Activated CD8-positive, alpha-beta memory T cell treated with anti-CD3 and anti-CD28 coated beads, Interleukin-2, amount 10 ng/mL, durations not matched to agents 7 days and 5 days (primary cell): ENCODE measurements at regions not wholly inside any gene's neighbourhood (a gene's known extent, or its start where the extent isn't known, plus 50 kb on each side); places are given as distances from the start of the nearest gene placed in this dataset.

Experiments used
- ATAC-seq: fragments of 150-1000 bp; cut with Tn5 transposase; one replicate; pipeline ENCODE4 v1.10.0; 2021; ENCODE audit warnings: moderate library complexity
- CTCF ChIA-PET: fragments of 350-600 bp; sonication (Branson Sonifier 250); formaldehyde crosslinking; loops from one replicate; lab custom pipeline; 2021; ENCODE audit warnings: antibody characterized with exemption; lab: Charles Lee
- DNase-seq: peaks from one replicate; pipeline ENCODE4 v3.0.0-alpha.2; 2020
- H3K27ac Mint-ChIP-seq: one replicate; pipeline ENCODE4 v1.8.0; 2021; ENCODE audit warnings: mild to moderate bottlenecking, mixed read lengths
- H3K27me3 Mint-ChIP-seq: one replicate; pipeline ENCODE4 v1.8.0; 2021; ENCODE audit warnings: mixed read lengths
- H3K36me3 Mint-ChIP-seq: one replicate; pipeline ENCODE4 v1.8.0; 2021; ENCODE audit warnings: mild to moderate bottlenecking, mixed read lengths
- H3K4me1 Mint-ChIP-seq: one replicate; pipeline ENCODE4 v1.8.0; 2021; ENCODE audit warnings: mixed read lengths
- H3K4me3 Mint-ChIP-seq: one replicate; pipeline ENCODE4 v1.8.0; 2021; ENCODE audit warnings: mild to moderate bottlenecking, moderate library complexity, mixed read lengths
- H3K9me3 Mint-ChIP-seq: one replicate; pipeline ENCODE4 v1.8.0; 2022; ENCODE audit warnings: low read depth, mixed read lengths

GRCh38 chr7:18399436-18400235 lies 95.9 kb upstream of the HDAC9 start:
- DNase-seq, result no peak
- Mint-ChIP-seq H3K36me3 (no peaks in the 10 kb centered on the region), H3K4me1 (no peaks in the 10 kb centered on the region), H3K27ac (no peak overlapping the region), H3K27me3 (no peaks in the 10 kb centered on the region), H3K4me3 (no peak overlapping the region), H3K9me3 (no peaks in the 10 kb centered on the region)
- CTCF ChIA-PET, result no interaction called here
- no peak for ATAC-seq

DNA sequence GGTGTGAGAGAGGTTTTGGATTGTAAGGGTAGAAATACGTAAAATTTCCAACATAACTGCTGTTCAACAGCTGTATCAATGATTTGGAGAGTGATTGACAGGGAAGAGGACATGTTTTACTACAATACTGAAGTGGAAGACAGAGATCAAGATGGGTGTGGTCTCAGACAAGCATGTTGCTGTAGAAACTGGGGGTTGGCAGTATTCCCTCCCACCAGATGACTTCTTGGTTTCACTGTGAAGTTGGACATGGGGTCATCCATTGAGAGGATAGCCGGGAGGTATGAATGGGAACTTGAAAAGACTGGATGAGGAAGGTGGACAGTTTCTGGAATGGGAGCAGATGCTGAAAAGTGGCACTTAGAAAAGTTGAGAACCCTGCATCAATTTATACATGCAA lies 95.3 kb upstream of the HDAC9 start:
- CTCF ChIA-PET, result no interaction called here
- no peaks in the 10 kb centered on the region for H3K4me1 Mint-ChIP-seq
- ATAC-seq (no peak), DNase-seq (no peak)
- no peaks in the 10 kb centered on the region for H3K9me3 Mint-ChIP-seq
- H3K27me3 Mint-ChIP-seq, result no peaks in the 10 kb centered on the region
- no peaks in the 10 kb centered on the region for H3K36me3 Mint-ChIP-seq
- no peak overlapping the region for H3K4me3 Mint-ChIP-seq
- H3K27ac Mint-ChIP-seq, result no peak overlapping the region

- H3K27ac Mint-ChIP-seq, result no peak overlapping the region
- DNase-seq (no peak), ATAC-seq (no peak)
- CTCF ChIA-PET, result no interaction called here
- no peaks in the 10 kb centered on the region for H3K36me3 Mint-ChIP-seq
- no peaks in the 10 kb centered on the region for H3K9me3 Mint-ChIP-seq
- no peaks in the 10 kb centered on the region for H3K4me1 Mint-ChIP-seq
- no peak overlapping the region for H3K4me3 Mint-ChIP-seq
- no peaks in the 10 kb centered on the region for H3K27me3 Mint-ChIP-seq
Observed at GRCh38 chr7:18400726-18401125, 94.8 kb upstream of the HDAC9 start.

DNA sequence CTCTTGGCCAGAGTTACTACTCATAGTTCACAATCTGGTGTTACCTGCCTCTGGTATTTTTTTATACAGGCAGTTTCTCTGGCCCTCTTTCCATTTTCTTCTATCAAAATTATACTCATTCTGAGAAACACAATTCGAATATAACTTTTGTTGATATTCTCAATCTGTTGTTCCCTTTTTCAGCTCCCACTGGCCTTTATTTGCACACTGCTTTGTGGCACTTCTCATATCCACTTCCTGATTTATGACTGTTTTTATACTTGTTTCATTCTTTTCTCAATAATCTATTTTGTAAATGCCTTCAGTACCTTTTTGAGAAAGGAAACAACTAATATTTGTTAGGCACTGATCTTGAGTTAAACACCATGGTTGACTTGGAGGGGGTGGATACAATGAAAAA lies 93.8 kb upstream of the HDAC9 start:
- no peak for DNase-seq
- Mint-ChIP-seq H3K9me3 (no peaks in the 10 kb centered on the region), H3K27ac (no peak overlapping the region), H3K4me3 (no peak overlapping the region), H3K27me3 (no peaks in the 10 kb centered on the region), H3K36me3 (no peaks in the 10 kb centered on the region), H3K4me1 (no peaks in the 10 kb centered on the region)
- no peak for ATAC-seq
- CTCF ChIA-PET, result no interaction called here

GRCh38 chr7:18402488-18403183 lies 92.9 kb upstream of the HDAC9 start:
- no peak for ATAC-seq
- CTCF ChIA-PET, result no interaction called here
- no peaks in the 10 kb centered on the region for H3K4me1 Mint-ChIP-seq
- no peaks in the 10 kb centered on the region for H3K27me3 Mint-ChIP-seq
- no peaks in the 10 kb centered on the region for H3K36me3 Mint-ChIP-seq
- no peak overlapping the region for H3K27ac Mint-ChIP-seq
- no peak for DNase-seq
- no peaks in the 10 kb centered on the region for H3K9me3 Mint-ChIP-seq
- H3K4me3 Mint-ChIP-seq, result no peak overlapping the region

DNA sequence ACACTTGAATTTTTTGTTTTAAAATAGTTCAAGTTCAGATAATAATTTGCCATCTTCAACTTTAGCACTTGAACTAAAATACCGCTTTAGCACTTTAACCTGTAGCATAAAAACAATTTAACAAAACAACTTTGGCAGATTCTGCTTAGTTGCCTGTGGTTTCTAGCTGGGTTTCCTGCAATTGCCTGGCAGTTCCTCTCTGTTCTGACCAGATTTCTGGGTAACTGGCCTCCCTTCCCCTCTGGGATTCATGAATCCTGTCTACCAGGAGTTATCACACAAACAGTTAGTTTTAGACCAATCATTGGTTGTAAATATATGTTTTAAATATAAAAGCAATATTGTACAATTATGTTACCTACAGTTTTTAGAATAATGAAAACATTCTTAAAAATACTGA lies 89.8 kb upstream of the HDAC9 start:
- H3K36me3 Mint-ChIP-seq, result no peaks in the 10 kb centered on the region
- H3K27ac Mint-ChIP-seq, result no peak overlapping the region
- no peaks in the 10 kb centered on the region for H3K4me1 Mint-ChIP-seq
- DNase-seq, result no peak
- H3K9me3 Mint-ChIP-seq, result no peaks in the 10 kb centered on the region
- no peak overlapping the region for H3K4me3 Mint-ChIP-seq
- no peak for ATAC-seq
- no peaks in the 10 kb centered on the region for H3K27me3 Mint-ChIP-seq
- CTCF ChIA-PET, result no interaction called here

DNA sequence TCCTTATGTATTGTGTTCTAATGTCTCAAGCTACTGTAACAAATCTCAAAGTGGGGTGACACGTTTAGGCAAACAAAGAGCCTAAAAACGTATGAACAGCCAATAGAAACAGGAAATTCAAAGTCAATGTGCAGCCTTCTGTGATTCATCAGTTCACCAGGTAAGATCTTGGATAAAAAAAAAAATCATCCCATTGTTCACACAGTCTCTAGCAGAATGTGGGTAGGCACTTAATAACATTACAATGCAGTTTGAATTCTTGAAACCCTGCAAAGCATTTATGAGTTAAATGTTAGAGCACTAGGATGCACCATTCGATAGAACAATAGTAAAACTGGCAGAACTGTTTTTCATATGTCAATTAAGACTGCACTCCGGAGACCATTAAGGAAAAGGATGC lies 88.2 kb upstream of the HDAC9 start:
- H3K27ac Mint-ChIP-seq, result no peak overlapping the region
- no peak for ATAC-seq
- CTCF ChIA-PET, result no interaction called here
- H3K4me1 Mint-ChIP-seq, result no peaks in the 10 kb centered on the region
- no peaks in the 10 kb centered on the region for H3K9me3 Mint-ChIP-seq
- H3K36me3 Mint-ChIP-seq, result no peaks in the 10 kb centered on the region
- DNase-seq, result no peak
- no peak overlapping the region for H3K4me3 Mint-ChIP-seq
- no peaks in the 10 kb centered on the region for H3K27me3 Mint-ChIP-seq

GRCh38 chr7:18408461-18408860 lies 87.1 kb upstream of the HDAC9 start:
- no peak for ATAC-seq
- no peaks in the 10 kb centered on the region for H3K9me3 Mint-ChIP-seq
- no peak overlapping the region for H3K4me3 Mint-ChIP-seq
- CTCF ChIA-PET, result no interaction called here
- no peaks in the 10 kb centered on the region for H3K27me3 Mint-ChIP-seq
- no peaks in the 10 kb centered on the region for H3K36me3 Mint-ChIP-seq
- no peaks in the 10 kb centered on the region for H3K4me1 Mint-ChIP-seq
- DNase-seq, result no peak
- no peak overlapping the region for H3K27ac Mint-ChIP-seq

DNA sequence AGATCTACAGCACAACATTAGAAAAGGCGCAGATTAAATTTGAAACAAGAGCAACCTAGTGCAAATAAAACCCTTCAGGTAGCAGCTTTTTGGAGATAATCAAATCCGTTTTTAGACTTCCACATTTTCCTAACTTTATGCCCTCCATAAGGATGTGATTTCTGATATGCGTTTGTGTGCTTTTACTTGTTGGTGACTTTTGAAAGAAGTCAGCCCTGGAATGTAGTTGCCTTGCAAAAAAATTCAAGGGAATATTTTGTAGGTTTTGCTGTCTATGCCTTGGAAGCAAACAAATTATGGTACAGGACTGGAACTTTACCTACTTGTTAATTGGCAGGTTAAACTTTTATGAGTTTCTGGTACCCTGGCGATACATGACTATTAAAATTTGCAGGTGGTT lies 86.7 kb upstream of the HDAC9 start:
- Mint-ChIP-seq H3K9me3 (no peaks in the 10 kb centered on the region), H3K4me3 (no peak overlapping the region), H3K27ac (no peak overlapping the region), H3K27me3 (no peaks in the 10 kb centered on the region), H3K36me3 (no peaks in the 10 kb centered on the region), H3K4me1 (no peaks in the 10 kb centered on the region)
- DNase-seq, result no peak
- no peak for ATAC-seq
- CTCF ChIA-PET, result no interaction called here

- CTCF ChIA-PET, result no interaction called here
- no peak for ATAC-seq
- Mint-ChIP-seq H3K27me3 (no peaks in the 10 kb centered on the region), H3K4me3 (no peak overlapping the region), H3K4me1 (no peaks in the 10 kb centered on the region), H3K36me3 (no peaks in the 10 kb centered on the region), H3K9me3 (no peaks in the 10 kb centered on the region), H3K27ac (no peak overlapping the region)
- no peak for DNase-seq
Observed at GRCh38 chr7:18413447-18413846, 82.1 kb upstream of the HDAC9 start.

DNA sequence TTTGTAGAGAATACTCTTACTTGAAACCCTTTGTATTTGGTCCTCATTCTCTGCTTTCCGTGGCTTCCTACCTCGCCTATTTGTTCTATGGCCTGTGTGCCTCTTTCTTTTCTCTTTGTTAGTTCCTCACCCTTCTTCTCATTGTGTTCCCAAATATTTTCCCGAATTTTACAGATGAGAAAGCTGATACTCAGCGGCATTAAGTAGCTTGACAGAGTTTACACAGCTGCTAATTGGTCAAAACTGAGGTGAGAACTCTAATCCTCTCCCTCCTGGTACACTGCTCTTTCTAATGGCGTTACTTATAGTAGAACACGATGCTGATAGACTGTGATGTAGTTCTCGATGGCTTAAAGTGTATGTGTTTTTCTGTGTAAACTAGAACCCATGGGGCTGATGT lies 80.7 kb upstream of the HDAC9 start:
- Mint-ChIP-seq H3K27me3 (no peaks in the 10 kb centered on the region), H3K36me3 (no peaks in the 10 kb centered on the region), H3K4me1 (no peaks in the 10 kb centered on the region), H3K9me3 (no peaks in the 10 kb centered on the region), H3K4me3 (no peak overlapping the region), H3K27ac (no peak overlapping the region)
- no peak for ATAC-seq
- DNase-seq, result no peak
- CTCF ChIA-PET, result no interaction called here

GRCh38 chr7:18416988-18417387 lies 78.6 kb upstream of the HDAC9 start:
- H3K27ac Mint-ChIP-seq, result no peak overlapping the region
- peaks cover 1% of the 10 kb centered on the region for H3K4me1 Mint-ChIP-seq
- DNase-seq (no peak), ATAC-seq (no peak)
- CTCF ChIA-PET, result no interaction called here
- no peaks in the 10 kb centered on the region for H3K9me3 Mint-ChIP-seq
- H3K36me3 Mint-ChIP-seq, result no peaks in the 10 kb centered on the region
- no peaks in the 10 kb centered on the region for H3K27me3 Mint-ChIP-seq
- H3K4me3 Mint-ChIP-seq, result no peak overlapping the region

GRCh38 chr7:18419456-18419855 lies 76.1 kb upstream of the HDAC9 start:
- no peak for DNase-seq
- H3K9me3 Mint-ChIP-seq, result no peaks in the 10 kb centered on the region
- no peaks in the 10 kb centered on the region for H3K36me3 Mint-ChIP-seq
- no peak overlapping the region for H3K4me3 Mint-ChIP-seq
- peaks cover 1% of the 10 kb centered on the region for H3K4me1 Mint-ChIP-seq
- H3K27ac Mint-ChIP-seq, result no peak overlapping the region
- no peaks in the 10 kb centered on the region for H3K27me3 Mint-ChIP-seq
- CTCF ChIA-PET, result no interaction called here
- ATAC-seq, result no peak

GRCh38 chr7:18420108-18420507 lies 75.4 kb upstream of the HDAC9 start:
- no peaks in the 10 kb centered on the region for H3K27me3 Mint-ChIP-seq
- no peaks in the 10 kb centered on the region for H3K9me3 Mint-ChIP-seq
- H3K4me3 Mint-ChIP-seq, result no peak overlapping the region
- DNase-seq, result no peak
- H3K36me3 Mint-ChIP-seq, result no peaks in the 10 kb centered on the region
- H3K4me1 Mint-ChIP-seq, result peaks cover 1% of the 10 kb centered on the region
- H3K27ac Mint-ChIP-seq, result no peak overlapping the region
- no peak for ATAC-seq
- CTCF ChIA-PET, result no interaction called here
